ENCODE measurements at regions not wholly inside any gene's neighbourhood (a gene's known extent, or its start where the extent isn't known, plus 50 kb on each side); places are given as distances from the start of the nearest gene placed in this dataset.

GRCh38 chr5:82356808-82357671, 78.9 kb upstream of the RPS23 start:
- Histone ChIP-seq H3K9ac (ENCODE audit: low read depth, low read length) (no peak overlapping the region), H3K36me3 (ENCODE audit: insufficient read depth, low read length) (no peaks in the 10 kb centered on the region), H3K9me3 (ENCODE audit: control insufficient read depth, insufficient read depth, low read length) (no peaks in the 10 kb centered on the region), H3K4me1 (ENCODE audit: insufficient read depth, low read length) (peaks cover 9% of the 10 kb centered on the region; the same call in 1 of the 2 replicates)

- H3K9ac ChIP-seq (ENCODE audit: low read depth, low read length): no peak overlapping the region
- H3K36me3 ChIP-seq (ENCODE audit: insufficient read depth, low read length): no peaks in the 10 kb centered on the region
- peaks cover 9% of the 10 kb centered on the region; the same call in 1 of the 2 replicates for H3K4me1 ChIP-seq (ENCODE audit: insufficient read depth, low read length)
These were observed 77.9 kb upstream of the RPS23 start for GRCh38 chr5:82356021-82356420.

GRCh38 chr5:82355496-82355895, 77.3 kb upstream of the RPS23 start:
- H3K9me3 ChIP-seq (ENCODE audit: control insufficient read depth, insufficient read depth, low read length): no peaks in the 10 kb centered on the region
- H3K36me3 ChIP-seq (ENCODE audit: insufficient read depth, low read length): no peaks in the 10 kb centered on the region
- H3K9ac ChIP-seq (ENCODE audit: low read depth, low read length): no peak overlapping the region
- peaks cover 9% of the 10 kb centered on the region; the same call in 1 of the 2 replicates for H3K4me1 ChIP-seq (ENCODE audit: insufficient read depth, low read length)

More at GRCh38 chr5:82356021-82356420, 77.9 kb upstream of the RPS23 start:
- H3K9me3 ChIP-seq (ENCODE audit: control insufficient read depth, insufficient read depth, low read length): no peaks in the 10 kb centered on the region

GRCh38 chr5:82355053-82355452, 76.9 kb upstream of the RPS23 start:
- H3K4me1 ChIP-seq (ENCODE audit: insufficient read depth, low read length): peaks cover 9% of the 10 kb centered on the region; the same call in 1 of the 2 replicates
- H3K36me3 ChIP-seq (ENCODE audit: insufficient read depth, low read length): no peaks in the 10 kb centered on the region
- no peak overlapping the region for H3K9ac ChIP-seq (ENCODE audit: low read depth, low read length)
- no peaks in the 10 kb centered on the region for H3K9me3 ChIP-seq (ENCODE audit: control insufficient read depth, insufficient read depth, low read length)

GRCh38 chr5:82354543-82354942, 76.4 kb upstream of the RPS23 start:
- Histone ChIP-seq H3K4me1 (ENCODE audit: insufficient read depth, low read length) (peaks cover 9% of the 10 kb centered on the region; the same call in 1 of the 2 replicates), H3K36me3 (ENCODE audit: insufficient read depth, low read length) (no peaks in the 10 kb centered on the region), H3K9me3 (ENCODE audit: control insufficient read depth, insufficient read depth, low read length) (no peaks in the 10 kb centered on the region)

GRCh38 chr5:82353522-82353921, 75.4 kb upstream of the RPS23 start:
- Histone ChIP-seq H3K9me3 (ENCODE audit: control insufficient read depth, insufficient read depth, low read length) (no peaks in the 10 kb centered on the region), H3K9ac (ENCODE audit: low read depth, low read length) (no peak overlapping the region), H3K4me1 (ENCODE audit: insufficient read depth, low read length) (peaks cover 9% of the 10 kb centered on the region; the same call in 1 of the 2 replicates), H3K36me3 (ENCODE audit: insufficient read depth, low read length) (no peaks in the 10 kb centered on the region)

More at GRCh38 chr5:82354543-82354942, 76.4 kb upstream of the RPS23 start:
- H3K9ac ChIP-seq (ENCODE audit: low read depth, low read length): no peak overlapping the region

GRCh38 chr5:82352146-82352791, 74.1 kb upstream of the RPS23 start:
- Histone ChIP-seq H3K9ac (ENCODE audit: low read depth, low read length) (no peak overlapping the region), H3K36me3 (ENCODE audit: insufficient read depth, low read length) (no peaks in the 10 kb centered on the region), H3K9me3 (ENCODE audit: control insufficient read depth, insufficient read depth, low read length) (no peaks in the 10 kb centered on the region), H3K4me1 (ENCODE audit: insufficient read depth, low read length) (peaks cover 4% of the 10 kb centered on the region; the same call in 1 of the 2 replicates)

- no peaks in the 10 kb centered on the region for H3K36me3 ChIP-seq (ENCODE audit: insufficient read depth, low read length)
- no peaks in the 10 kb centered on the region for H3K9me3 ChIP-seq (ENCODE audit: control insufficient read depth, insufficient read depth, low read length)
- no peak overlapping the region for H3K9ac ChIP-seq (ENCODE audit: low read depth, low read length)
- H3K4me1 ChIP-seq (ENCODE audit: insufficient read depth, low read length): no peaks in the 10 kb centered on the region; the same call in 1 of the 2 replicates
These were observed 73.6 kb upstream of the RPS23 start for GRCh38 chr5:82351754-82352145.

GRCh38 chr5:82351297-82351696, 73.1 kb upstream of the RPS23 start:
- H3K4me1 ChIP-seq (ENCODE audit: insufficient read depth, low read length): no peaks in the 10 kb centered on the region; the same call in 1 of the 2 replicates
- no peaks in the 10 kb centered on the region for H3K36me3 ChIP-seq (ENCODE audit: insufficient read depth, low read length)
- no peak overlapping the region for H3K9ac ChIP-seq (ENCODE audit: low read depth, low read length)
- no peaks in the 10 kb centered on the region for H3K9me3 ChIP-seq (ENCODE audit: control insufficient read depth, insufficient read depth, low read length)

GRCh38 chr5:82349652-82350051, 71.5 kb upstream of the RPS23 start:
- H3K9me3 ChIP-seq (ENCODE audit: control insufficient read depth, insufficient read depth, low read length): no peaks in the 10 kb centered on the region
- H3K9ac ChIP-seq (ENCODE audit: low read depth, low read length): no peak overlapping the region
- H3K36me3 ChIP-seq (ENCODE audit: insufficient read depth, low read length): no peaks in the 10 kb centered on the region
- H3K4me1 ChIP-seq (ENCODE audit: insufficient read depth, low read length): no peaks in the 10 kb centered on the region; the same call in 1 of the 2 replicates

GRCh38 chr5:82348784-82349425, 70.8 kb upstream of the RPS23 start:
- H3K9me3 ChIP-seq (ENCODE audit: control insufficient read depth, insufficient read depth, low read length): no peaks in the 10 kb centered on the region
- H3K9ac ChIP-seq (ENCODE audit: low read depth, low read length): no peak overlapping the region
- H3K4me1 ChIP-seq (ENCODE audit: insufficient read depth, low read length): no peaks in the 10 kb centered on the region; the same call in 1 of the 2 replicates
- H3K36me3 ChIP-seq (ENCODE audit: insufficient read depth, low read length): no peaks in the 10 kb centered on the region

- Histone ChIP-seq H3K36me3 (ENCODE audit: insufficient read depth, low read length) (no peaks in the 10 kb centered on the region), H3K9me3 (ENCODE audit: control insufficient read depth, insufficient read depth, low read length) (no peaks in the 10 kb centered on the region), H3K9ac (ENCODE audit: low read depth, low read length) (no peak overlapping the region), H3K4me1 (ENCODE audit: insufficient read depth, low read length) (no peaks in the 10 kb centered on the region; the same call in 1 of the 2 replicates)
These were observed 69.2 kb upstream of the RPS23 start for GRCh38 chr5:82347201-82347865.

GRCh38 chr5:82346399-82347165, 68.4 kb upstream of the RPS23 start:
- H3K9ac ChIP-seq (ENCODE audit: low read depth, low read length): no peak overlapping the region
- no peaks in the 10 kb centered on the region; the same call in 1 of the 2 replicates for H3K4me1 ChIP-seq (ENCODE audit: insufficient read depth, low read length)
- no peaks in the 10 kb centered on the region for H3K9me3 ChIP-seq (ENCODE audit: control insufficient read depth, insufficient read depth, low read length)
- no peaks in the 10 kb centered on the region for H3K36me3 ChIP-seq (ENCODE audit: insufficient read depth, low read length)

Data from ES-I3 (cell line).